Breast epithelium (tissue), 4 donors: ENCODE measurements at regions not wholly inside any gene's neighbourhood (a gene's known extent, or its start where the extent isn't known, plus 50 kb on each side); places are given as distances from the start of the nearest gene placed in this dataset.

ENCODE experiments used
- DNase-seq, 2 donors: peaks; one replicate each; pipeline ENCODE4 v3.0.0-alpha.2; 2019; ENCODE audit warnings: low spot score in 2 of 2
- H3K27ac ChIP-seq, 2 donors: fragments of 200-600 bp; sonication (generic) in 1 of 2; one replicate each; pipeline ENCODE4 v1.5.1; 2016 to 2019; ENCODE audit warnings: mild to moderate bottlenecking in 1 of 2
- H3K27me3 ChIP-seq, 2 donors: fragments of 200-600 bp; sonication (generic) in 1 of 2; one replicate each; pipeline versions ENCODE4 v1.5.1 to v1.6.0; 2017 to 2019; ENCODE audit warnings: control low read depth in 1 of 2, mild to moderate bottlenecking in 1 of 2
- H3K36me3 ChIP-seq: fragments of 200-600 bp; one replicate; pipeline ENCODE4 v1.5.1; 2019
- H3K4me1 ChIP-seq, 2 donors: fragments of 200-600 bp; sonication (generic); one replicate each; pipeline ENCODE4 v1.5.1; 2016 to 2019; ENCODE audit warnings: control low read depth in 1 of 2
- H3K4me3 ChIP-seq, 3 donors: fragments of 200-600 bp; sonication (generic); 1 replicate in 2 of 3; 2 replicates in 1 of 3; pipeline ENCODE4 v1.5.1; 2016 to 2019; ENCODE audit warnings: mild to moderate bottlenecking in 3 of 3, moderate library complexity in 2 of 3
- H3K9me3 ChIP-seq, 2 donors: fragments of 200-600 bp; sonication (generic) in 1 of 2; one replicate each; pipeline ENCODE4 v1.5.1; 2016 to 2019; ENCODE audit warnings: control low read depth in 1 of 2
- POLR2A ChIP-seq: fragments of 450-650 bp; IDR thresholded peaks from one replicate; pipeline ENCODE4 v1.6.1; 2016; ENCODE audit warnings: antibody characterized with exemption, mild to moderate bottlenecking, moderate library complexity
- POLR2AphosphoS5 ChIP-seq, 3 donors: sonication (generic); formaldehyde crosslinking; IDR thresholded peaks; one replicate each; pipeline ENCODE4 v1.6.1; 2017; ENCODE audit warnings: antibody characterized with exemption in 3 of 3
- intact Hi-C: fragments of 100-400 bp; cut with DNase I; formaldehyde crosslinking; loops from one replicate; pipeline ENCODE4 v1.15.1; 2023; ENCODE audit warnings: low total_unique reads
- TF ChIP-seq, protein P1 (sequence below), 3 donors: fragments of 450-650 bp; IDR thresholded peaks; one replicate each; pipeline ENCODE4 v1.5.1; 2016 to 2017; ENCODE audit warnings: antibody characterized with exemption in 3 of 3, mild to moderate bottlenecking in 3 of 3, moderate library complexity in 3 of 3

GRCh38 chr2:16118611-16119590, 178.6 kb downstream of the MYCN start:
- Histone ChIP-seq H3K36me3 (no peaks in the 10 kb centered on the region), H3K27me3 (no peaks in the 10 kb centered on the region), H3K4me1 (no peaks in the 10 kb centered on the region), H3K4me3 (no peak overlapping the region), H3K9me3 (no peaks in the 10 kb centered on the region), H3K27ac (no peak overlapping the region)
- no peak for DNase-seq
- intact Hi-C loops, result no loop called here
- TF ChIP-seq POLR2A (no peak), POLR2AphosphoS5 (IDR thresholded peaks at IDR 0.05) (no peak)
- TF ChIP-seq, protein P1, sequence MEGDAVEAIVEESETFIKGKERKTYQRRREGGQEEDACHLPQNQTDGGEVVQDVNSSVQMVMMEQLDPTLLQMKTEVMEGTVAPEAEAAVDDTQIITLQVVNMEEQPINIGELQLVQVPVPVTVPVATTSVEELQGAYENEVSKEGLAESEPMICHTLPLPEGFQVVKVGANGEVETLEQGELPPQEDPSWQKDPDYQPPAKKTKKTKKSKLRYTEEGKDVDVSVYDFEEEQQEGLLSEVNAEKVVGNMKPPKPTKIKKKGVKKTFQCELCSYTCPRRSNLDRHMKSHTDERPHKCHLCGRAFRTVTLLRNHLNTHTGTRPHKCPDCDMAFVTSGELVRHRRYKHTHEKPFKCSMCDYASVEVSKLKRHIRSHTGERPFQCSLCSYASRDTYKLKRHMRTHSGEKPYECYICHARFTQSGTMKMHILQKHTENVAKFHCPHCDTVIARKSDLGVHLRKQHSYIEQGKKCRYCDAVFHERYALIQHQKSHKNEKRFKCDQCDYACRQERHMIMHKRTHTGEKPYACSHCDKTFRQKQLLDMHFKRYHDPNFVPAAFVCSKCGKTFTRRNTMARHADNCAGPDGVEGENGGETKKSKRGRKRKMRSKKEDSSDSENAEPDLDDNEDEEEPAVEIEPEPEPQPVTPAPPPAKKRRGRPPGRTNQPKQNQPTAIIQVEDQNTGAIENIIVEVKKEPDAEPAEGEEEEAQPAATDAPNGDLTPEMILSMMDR (IDR thresholded peaks at IDR 0.05), result no peak

GRCh38 chr2:16117791-16118610, 177.7 kb downstream of the MYCN start:
- H3K27ac ChIP-seq, result no peak overlapping the region
- intact Hi-C loops, result no loop called here
- DNase-seq, result no peak
- H3K36me3 ChIP-seq, result no peaks in the 10 kb centered on the region
- H3K9me3 ChIP-seq, result no peaks in the 10 kb centered on the region
- H3K4me1 ChIP-seq, result no peaks in the 10 kb centered on the region
- TF ChIP-seq POLR2A (no peak), POLR2AphosphoS5 (IDR thresholded peaks at IDR 0.05) (no peak)
- TF ChIP-seq, protein P1 (IDR thresholded peaks at IDR 0.05), result no peak
- H3K4me3 ChIP-seq, result no peak overlapping the region
- no peaks in the 10 kb centered on the region for H3K27me3 ChIP-seq

- Histone ChIP-seq H3K4me3 (no peak overlapping the region), H3K27me3 (no peaks in the 10 kb centered on the region), H3K27ac (no peak overlapping the region), H3K9me3 (no peaks in the 10 kb centered on the region), H3K4me1 (no peaks in the 10 kb centered on the region), H3K36me3 (no peaks in the 10 kb centered on the region)
- no peak for DNase-seq
- intact Hi-C loops, result no loop called here
- no peak for TF ChIP-seq POLR2A
Measured at GRCh38 chr2:16117021-16117700, 176.8 kb downstream of the MYCN start.

DNA sequence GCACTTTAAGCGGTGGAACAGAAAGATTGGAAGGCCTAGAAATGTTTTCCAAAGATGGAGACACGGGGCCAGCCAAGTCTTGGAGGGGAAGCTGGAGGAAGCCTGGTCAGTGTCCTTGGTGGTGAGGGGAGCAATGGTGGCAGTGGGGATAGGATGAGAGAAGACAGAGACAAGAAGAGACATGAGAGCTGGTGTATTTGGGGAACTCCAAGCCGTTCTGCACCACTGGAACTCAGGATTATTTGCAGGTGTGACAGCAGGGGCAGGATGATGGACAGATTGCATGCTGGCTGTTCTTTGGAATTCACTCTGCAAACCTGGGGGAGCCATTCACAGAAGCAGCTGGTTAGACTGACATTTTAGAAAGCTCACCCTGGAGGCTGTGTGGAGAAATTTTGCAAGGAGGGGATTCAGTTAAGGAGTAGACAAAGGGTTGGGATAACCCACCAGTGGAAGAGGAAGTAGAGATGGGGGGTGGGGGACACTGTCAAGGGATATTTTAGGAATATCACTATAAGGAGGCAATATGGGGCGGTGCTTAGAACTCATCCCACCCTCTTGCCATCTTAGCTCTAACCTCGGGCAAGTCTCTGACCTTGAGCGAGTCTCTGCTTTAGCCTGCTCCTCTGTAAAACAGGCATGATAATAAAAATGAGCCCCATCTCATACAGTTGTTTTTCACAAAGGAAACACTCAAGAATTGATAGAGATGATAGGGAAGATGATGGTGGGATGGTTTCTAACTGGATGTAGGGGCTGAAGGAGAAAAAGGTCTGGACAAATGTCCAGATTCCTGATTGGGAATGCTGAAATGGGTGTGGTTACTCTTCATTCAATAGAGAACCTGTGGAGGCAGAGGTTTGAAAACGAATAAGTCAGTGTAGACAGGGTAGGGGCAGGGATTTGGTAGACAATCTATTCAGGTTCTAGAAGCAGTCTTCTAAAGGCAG, 175.8 kb downstream of the MYCN start:
- H3K36me3 ChIP-seq, result no peaks in the 10 kb centered on the region
- intact Hi-C loops, result no loop called here
- H3K27me3 ChIP-seq, result no peaks in the 10 kb centered on the region
- TF ChIP-seq, protein P1 (IDR thresholded peaks at IDR 0.05), result no peak
- TF ChIP-seq POLR2AphosphoS5 (IDR thresholded peaks at IDR 0.05) (no peak), POLR2A (no peak)
- H3K4me1 ChIP-seq, result no peaks in the 10 kb centered on the region
- no peaks in the 10 kb centered on the region for H3K9me3 ChIP-seq
- DNase-seq, result no peak
- no peak overlapping the region for H3K27ac ChIP-seq
- no peak overlapping the region for H3K4me3 ChIP-seq

- H3K4me3 ChIP-seq, result no peak overlapping the region
- TF ChIP-seq POLR2AphosphoS5 (IDR thresholded peaks at IDR 0.05), result no peak
- TF ChIP-seq, protein P1 (IDR thresholded peaks at IDR 0.05), result no peak
- no peak for TF ChIP-seq POLR2A
- H3K27me3 ChIP-seq, result no peaks in the 10 kb centered on the region
- H3K27ac ChIP-seq, result no peak overlapping the region
- intact Hi-C loops, result no loop called here
- no peaks in the 10 kb centered on the region for H3K4me1 ChIP-seq
- no peaks in the 10 kb centered on the region for H3K36me3 ChIP-seq
- no peaks in the 10 kb centered on the region for H3K9me3 ChIP-seq
- no peak for DNase-seq
Measured at GRCh38 chr2:16115291-16115690, 174.9 kb downstream of the MYCN start.
